Skin of body (tissue), 1 donor: ENCODE measurements at regions not wholly inside any gene's neighbourhood (a gene's known extent, or its start where the extent isn't known, plus 50 kb on each side); places are given as distances from the start of the nearest gene placed in this dataset.
A peak's percentile ranks its signal among the peaks of the same experiment; 100 is the strongest.

Experiments
- DNase-seq: peaks from one replicate; lab custom pipeline; 2025; lab: John Stamatoyannopoulos, UW

- DNase-seq, result no peak
Observed at GRCh38 chr13:64817691-64818090, 2412.4 kb downstream of the PCDH9 start.

GRCh38 chr13:64810750-64811149 lies 2419.4 kb downstream of the PCDH9 start:
- DNase-seq, result no peak

GRCh38 chr13:64808704-64809103 lies 2421.4 kb downstream of the PCDH9 start:
- DNase-seq, result no peak

DNA sequence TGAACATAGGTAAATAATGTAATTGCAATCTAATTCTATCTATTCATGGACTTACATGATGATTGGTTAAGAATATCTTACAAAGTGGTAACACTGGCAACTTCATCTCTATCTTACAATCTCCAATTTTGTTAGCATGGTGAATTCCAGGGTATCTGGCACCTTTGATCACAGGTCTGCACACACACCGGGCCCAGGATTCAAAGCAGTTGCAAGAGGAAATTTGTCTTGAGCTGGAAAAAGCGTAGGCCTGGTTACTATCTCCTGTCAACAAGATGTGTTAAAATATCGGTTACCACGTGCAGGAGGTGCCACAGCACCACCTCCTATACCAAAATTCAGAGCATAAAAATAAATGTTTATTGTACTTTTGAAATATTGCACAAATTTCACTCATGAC lies 2428.4 kb downstream of the PCDH9 start:
- DNase-seq, result no peak

DNA sequence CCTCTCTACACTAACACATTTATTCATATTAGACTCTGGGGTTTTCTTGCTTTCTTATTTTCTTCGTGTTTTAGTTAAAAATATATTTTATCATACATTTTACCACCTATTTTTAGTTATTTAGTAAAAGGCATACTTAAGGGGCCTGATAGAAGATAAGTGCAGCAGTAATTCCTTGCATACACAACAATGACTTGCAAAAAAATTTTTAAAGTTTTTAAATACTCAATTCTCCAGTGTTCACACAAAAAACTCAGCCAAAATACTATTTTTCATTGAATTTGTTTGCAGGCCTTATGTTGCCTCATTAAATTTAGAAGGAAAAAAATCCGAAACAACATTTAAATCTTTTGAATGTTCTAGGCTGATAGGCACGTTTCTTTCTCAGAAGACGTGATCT lies 2431.7 kb downstream of the PCDH9 start:
- DNase-seq, result no peak

DNA sequence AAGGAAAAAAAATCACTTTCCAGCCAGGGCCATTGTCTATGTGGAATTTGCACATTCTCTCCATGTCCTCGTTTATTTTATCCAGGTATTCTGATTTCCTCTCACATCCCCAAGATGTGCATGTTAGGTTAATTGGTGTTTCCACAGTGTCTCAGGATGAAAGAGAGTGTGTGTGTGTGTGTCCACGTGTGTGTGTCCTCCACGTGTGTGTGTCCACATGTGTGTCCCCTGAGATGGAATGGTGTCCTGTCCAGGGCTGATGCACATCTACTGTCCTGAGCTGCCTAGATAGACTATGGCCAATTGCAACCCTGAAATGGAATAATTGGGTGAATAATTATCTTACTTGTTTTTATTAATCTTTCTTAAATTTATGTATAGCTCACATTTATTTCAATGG lies 2436.5 kb downstream of the PCDH9 start:
- no peak for DNase-seq

DNA sequence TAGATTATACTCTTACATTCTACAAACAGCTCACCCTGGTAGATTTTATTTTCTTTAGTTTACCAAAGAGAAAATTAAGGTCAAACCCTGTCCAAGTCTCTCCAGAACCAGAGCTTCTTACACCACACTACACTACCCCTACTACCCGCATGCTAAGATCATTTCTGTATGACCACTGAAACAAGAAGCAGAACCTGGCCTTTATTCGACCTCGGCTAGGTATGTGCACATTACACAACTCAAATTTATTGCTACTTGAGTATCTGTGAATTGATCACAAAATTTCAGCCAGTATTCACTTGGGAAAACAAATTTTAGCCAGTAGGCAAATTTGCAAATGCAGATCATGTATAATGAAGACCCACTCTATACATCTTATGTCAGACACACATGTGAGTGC lies 2437.0 kb downstream of the PCDH9 start:
- DNase-seq, result no peak

- DNase-seq, result no peak
Observed at GRCh38 chr13:64791373-64791772, 2438.8 kb downstream of the PCDH9 start.

DNA sequence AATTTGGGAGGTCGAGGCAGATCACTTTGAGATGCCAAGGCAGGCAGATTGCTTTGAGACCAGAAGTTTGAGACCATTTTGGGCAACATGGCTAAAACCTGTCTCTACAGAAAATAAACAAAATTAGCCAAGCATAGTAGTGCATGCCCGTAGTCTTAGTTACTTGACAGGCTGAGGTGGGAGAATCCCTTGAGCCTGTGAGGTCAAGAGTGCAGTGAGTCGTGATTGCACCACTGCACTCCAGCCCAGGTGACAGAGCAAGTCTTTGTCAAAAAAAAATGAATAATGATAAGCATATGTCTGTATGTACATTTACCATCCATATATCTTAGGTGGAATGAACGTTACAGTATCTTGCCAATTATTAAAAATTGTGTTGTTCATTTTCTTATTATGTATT lies 2447.7 kb downstream of the PCDH9 start:
- no peak for DNase-seq

DNA sequence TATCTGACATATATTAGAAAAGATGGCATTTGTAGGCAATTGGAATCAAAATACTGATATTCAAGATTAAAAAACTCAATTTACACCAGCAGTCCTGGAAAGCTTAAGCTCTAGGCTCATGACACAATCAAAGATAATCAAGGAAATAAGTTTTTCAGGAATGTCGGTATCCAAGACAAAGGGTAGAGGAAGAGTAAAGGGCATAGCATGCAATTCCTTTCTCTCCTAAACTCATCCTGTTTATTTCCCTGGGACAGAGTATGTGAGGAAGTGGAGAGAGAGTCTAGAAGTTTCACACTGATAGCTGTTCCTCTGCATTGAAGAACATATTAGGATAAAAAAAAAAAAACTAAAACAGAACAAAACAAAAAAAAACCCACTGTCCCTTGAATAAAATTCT lies 2452.1 kb downstream of the PCDH9 start:
- no peak for DNase-seq

GRCh38 chr13:64774915-64775314 lies 2455.2 kb downstream of the PCDH9 start:
- no peak for DNase-seq

DNA sequence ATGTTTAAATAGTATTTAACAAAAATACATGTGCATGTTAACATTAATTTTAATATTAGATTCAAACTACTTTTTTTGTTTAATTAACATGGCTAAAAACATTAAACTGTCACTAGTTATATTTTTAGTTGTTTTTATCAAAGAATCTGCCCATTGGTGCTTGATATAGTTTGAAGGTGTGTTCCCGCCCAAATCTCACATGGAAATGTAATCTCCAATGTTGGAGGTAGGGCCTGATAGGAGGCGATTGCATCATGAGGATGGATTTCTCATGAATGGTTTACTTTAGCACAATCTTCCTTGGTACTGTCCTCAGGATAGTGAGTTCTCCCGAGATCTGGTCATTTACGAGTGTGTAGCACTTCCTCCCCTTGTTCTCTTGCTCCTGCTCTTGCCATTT lies 2459.4 kb downstream of the PCDH9 start:
- no peak for DNase-seq

DNA sequence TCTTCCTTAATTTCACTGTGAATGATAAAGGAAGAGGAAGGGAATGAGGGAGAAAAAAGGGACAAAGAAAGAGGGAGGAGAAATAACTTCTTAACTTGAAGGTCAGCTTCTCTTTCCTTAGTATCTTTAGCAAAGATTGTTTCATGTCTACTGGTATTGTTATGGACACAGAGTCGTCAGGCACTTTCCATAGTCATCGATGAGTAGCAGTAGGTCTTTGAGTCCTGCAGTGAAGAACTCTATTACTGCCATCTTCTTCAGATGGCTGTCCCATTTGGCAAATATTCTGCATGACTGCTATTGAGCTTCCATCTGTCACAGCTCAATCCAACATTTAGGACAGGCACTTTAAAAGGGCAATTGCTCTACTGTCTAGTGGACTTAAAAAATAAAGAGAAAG lies 2463.1 kb downstream of the PCDH9 start:
- no peak for DNase-seq

- peak; percentile 63 for DNase-seq
Observed at GRCh38 chr13:64765636-64766035, 2464.5 kb downstream of the PCDH9 start.

DNA sequence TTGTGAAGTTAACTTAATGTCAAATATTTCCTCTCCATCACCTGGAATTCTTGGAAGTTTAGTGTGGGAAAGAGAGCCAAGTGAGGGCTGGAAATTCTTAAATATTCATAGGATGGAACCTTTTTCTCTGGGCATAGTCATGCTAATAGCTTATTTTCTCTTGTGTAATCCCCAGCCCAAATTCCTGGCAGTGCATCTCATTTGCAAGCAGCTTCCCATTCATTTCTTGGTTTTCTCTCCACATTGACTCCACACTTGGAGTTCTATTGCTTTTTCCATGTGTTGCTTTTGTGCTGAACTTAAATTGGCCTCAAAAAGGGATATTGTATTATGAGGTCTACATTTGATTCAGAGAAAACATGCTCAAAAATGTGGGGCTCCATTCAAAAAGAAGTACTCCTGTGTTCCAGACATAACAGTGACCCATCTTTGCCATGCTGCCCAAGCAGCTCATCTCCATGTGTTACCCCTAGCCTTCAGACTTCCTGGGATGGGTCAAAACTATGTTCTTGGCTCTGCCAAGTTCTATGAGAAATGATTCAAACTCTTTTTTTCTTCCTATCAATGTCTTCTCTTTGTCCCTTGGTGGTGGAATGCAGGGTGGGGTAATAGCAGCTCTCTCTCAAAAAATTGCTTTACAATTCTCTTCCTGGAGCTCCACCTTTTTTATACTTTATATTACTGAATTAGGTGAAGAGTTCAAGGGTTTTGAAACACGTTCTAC lies 2471.5 kb downstream of the PCDH9 start:
- DNase-seq, result peak; percentile 43

DNA sequence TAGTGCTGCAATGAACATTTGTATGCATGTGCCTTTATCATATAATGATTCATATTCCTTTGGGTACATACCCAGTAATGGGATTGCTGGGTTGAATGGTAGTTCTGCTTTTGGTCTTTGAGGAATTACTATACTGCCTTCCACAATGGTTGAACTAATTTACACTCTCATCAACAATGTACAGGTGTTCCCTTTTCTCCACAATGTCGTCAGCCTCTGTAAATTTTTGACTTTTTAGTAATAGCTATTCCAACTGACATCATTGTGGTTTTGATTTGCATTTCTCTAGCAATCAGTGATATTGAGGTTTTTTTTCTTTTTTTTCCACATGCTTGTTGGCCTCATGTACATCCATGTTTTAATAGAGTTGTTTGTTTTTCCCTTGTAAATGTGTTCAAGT lies 2473.5 kb downstream of the PCDH9 start:
- no peak for DNase-seq

DNA sequence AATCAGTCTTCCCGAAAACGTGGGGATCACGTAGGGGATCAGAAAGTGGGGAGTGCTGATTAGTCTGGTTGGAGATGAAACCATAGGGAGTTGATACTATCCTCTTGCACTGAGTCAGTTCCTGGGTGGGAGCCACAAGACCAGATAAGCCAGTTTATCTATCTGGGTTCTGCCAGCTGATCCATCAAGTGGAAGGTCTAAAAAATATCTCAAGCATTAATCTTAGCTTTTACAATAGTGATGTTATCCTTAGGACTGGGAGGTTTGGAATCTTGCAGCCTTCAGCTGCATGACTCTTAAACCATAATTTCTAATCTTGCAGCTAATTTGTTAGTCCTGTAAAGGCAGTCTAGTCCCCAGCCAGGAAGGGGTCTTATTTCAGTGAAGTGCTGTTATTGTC lies 2474.2 kb downstream of the PCDH9 start:
- no peak for DNase-seq

DNA sequence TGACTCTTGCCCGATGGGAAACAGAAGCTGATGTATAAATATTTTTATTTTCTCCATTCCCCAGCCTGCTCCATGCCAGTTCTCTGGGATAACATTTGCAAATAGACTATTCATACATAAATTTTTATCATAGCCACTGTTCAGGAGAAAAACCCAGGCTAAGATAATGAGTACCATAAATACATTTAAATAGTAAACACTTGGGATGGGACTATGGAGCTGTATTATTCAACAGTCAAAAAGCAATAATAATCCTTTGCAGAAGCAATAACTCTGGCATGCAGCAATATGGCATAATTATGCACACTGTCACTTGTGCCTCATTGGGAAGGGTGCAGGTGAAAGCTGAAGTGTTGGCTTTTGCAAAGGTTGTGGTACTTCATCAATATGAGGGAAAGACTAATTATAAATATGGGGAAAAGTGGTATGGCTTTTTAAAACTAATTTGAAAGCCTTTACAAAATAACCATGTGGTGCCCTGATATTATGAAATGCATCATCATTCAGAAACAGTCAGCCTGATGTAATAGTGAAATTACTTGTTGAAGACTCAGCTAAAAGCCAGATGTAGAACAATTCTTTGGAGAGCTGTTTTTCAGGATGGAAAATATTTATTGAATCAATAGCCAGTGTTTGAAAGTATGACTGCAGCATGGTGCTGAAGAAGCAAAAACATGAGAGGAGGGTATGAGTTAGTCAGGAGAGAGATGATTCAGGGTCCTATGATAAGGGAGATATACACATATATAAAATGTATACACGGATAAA lies 2476.7 kb downstream of the PCDH9 start:
- peak; percentile 79 for DNase-seq

- no peak for DNase-seq
Observed at GRCh38 chr13:64749301-64749700, 2480.8 kb downstream of the PCDH9 start.

GRCh38 chr13:64746845-64747244 lies 2483.3 kb downstream of the PCDH9 start:
- no peak for DNase-seq

DNA sequence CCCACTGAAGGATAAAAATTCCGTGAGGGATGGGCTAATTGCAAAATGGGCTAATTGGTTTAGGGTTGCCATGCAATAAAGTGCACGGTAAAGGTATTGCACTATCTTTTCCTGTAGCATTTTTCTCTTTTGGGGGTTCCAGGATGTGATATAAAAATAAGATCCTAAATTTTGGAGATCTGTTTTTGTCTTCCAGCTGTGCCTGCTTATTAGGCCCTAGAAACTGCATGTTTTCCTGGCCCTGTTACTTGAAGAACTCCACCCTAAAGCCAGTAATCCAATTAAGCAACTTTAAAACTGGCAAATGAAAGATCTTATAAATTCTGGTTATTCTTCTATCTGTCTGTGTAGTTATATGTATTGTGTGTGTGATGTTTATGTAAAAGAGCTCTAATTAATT lies 2489.6 kb downstream of the PCDH9 start:
- DNase-seq, result no peak

DNA sequence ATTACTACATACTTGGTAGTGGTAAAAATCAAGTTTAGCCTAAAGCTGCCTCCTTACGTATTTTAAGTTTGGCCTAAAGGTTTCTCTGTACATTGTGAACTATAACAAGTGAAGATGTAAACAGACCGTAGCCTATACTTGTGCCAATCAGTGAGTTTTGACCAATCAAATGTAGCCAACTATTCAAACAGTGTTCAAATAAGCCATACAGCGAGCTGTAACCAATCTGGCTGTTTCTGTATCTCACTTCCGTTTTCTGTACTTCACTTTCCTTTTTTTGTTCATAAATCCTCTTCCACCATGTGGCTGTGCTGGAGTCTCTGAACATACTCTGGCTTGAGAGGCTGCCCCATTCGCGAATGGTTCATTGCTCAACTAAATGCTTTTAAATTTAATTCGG lies 2504.6 kb downstream of the PCDH9 start:
- no peak for DNase-seq

DNA sequence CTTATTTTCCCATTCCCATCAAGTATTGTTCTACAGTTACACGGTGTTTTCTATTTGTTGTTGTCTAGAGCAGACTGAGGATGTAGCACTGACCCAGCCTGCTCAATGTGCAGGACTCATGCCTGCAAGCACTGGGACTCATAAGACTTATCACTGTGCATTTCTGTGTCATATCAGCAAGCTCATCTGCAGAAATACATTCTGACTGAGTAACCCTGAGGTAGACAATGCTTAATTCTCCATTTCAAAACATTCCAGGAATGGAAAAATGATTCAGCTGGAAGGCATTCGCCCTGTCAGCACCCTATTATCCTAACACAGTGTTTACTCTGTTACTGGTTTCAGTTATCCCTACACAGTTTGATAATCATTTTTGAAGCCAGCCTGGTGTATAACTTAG lies 2506.4 kb downstream of the PCDH9 start:
- DNase-seq, result peak; percentile 54
